ENCODE measurements at regions not wholly inside any gene's neighbourhood (a gene's known extent, or its start where the extent isn't known, plus 50 kb on each side); places are given as distances from the start of the nearest gene placed in this dataset.
"Not testable (repeated sequence)": the region's sequence is repeated elsewhere in the genome, so short reads cannot be mapped to it uniquely, and the experiment has no call there.

DNA sequence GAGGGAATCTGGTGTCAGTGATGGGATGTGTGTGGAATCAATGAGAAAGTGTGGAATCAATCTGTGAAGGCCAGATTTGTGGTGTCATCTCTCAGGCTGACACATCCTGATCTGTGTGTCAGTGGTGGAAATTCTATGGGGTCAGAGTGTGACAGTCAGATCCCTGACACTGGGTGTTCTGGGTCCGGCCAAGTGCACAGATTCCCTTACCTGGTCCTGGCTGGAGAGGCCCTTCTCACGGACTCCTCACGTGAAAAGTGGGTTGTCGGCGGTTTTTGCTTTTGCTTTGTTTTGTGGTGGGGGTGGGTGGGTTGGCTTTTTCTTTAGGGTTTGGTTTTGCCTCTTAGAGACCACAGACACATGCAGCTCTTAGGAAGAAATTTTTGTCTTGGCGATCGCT, 618.0 kb downstream of the KCNJ18 start:
- not testable (repeated sequence) for DNase-seq (ENCODE audit: low spot score)

DNA sequence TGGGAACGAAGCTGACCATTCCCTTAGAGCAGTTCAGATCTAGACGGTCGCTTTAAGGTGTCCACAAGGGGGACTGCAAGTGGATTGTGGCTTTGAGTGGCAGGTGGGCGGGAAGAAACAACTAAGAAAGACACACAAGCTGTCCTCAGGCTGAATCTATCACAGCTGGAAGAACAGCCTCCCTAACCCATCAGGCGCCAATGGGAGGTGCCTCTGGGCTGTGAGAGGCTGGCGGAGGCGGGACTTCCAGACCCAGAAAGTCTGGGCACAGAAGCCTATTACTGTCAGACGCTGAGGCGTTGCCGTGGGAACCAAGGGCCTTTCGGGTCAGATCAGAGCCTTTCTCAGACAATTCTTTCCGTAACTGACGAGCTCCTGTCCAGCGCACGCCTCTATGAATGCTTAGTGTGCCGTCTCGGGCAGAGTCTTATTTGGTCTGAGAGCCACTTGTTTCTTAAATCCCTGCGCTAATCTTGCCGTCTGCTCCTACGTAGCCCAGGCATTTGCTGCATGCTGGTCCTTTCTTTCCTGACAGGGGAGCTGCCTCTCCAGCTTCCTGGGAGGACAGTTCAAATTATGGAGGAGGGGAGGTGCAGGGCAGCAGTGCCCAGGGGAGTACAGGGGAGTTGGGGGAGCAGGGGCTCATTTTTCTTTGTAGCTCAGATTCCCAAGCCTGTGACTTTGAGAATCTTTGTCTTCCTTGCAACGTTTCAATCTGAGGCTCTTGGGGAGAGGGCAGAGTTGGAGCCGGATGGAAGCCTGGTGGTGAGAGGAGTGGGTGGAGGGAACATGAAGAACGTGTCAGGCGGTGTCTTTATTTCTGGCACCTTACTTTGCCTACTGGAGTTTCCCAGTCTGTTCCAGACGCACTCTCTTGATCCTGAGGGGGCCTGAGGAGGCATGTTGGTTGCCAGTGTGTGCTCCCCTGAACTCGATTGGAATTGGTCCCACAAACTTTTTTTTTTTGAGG, 618.7 kb downstream of the KCNJ18 start:
- DNase-seq (ENCODE audit: low spot score) = no peak

DNA sequence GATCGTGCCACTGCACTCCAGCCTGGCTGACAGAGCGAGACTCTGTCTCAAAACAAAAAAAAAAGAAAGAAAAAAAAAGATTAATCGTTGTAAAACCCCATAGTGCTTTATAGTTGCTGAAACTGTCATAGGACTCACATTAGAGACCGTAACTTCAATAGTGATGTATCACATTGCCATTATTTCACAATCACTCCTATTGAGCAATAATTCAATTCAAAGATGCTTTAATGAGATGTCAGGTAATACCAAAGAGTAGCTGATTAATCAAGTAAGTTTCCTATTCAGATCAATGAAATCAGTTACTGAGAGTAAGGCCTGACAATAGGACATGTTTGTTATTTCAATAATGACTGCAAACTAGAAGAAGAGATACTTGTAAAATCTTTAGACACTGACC, 628.7 kb downstream of the KCNJ18 start:
- DNase-seq (ENCODE audit: low spot score) = not testable (repeated sequence)

DNA sequence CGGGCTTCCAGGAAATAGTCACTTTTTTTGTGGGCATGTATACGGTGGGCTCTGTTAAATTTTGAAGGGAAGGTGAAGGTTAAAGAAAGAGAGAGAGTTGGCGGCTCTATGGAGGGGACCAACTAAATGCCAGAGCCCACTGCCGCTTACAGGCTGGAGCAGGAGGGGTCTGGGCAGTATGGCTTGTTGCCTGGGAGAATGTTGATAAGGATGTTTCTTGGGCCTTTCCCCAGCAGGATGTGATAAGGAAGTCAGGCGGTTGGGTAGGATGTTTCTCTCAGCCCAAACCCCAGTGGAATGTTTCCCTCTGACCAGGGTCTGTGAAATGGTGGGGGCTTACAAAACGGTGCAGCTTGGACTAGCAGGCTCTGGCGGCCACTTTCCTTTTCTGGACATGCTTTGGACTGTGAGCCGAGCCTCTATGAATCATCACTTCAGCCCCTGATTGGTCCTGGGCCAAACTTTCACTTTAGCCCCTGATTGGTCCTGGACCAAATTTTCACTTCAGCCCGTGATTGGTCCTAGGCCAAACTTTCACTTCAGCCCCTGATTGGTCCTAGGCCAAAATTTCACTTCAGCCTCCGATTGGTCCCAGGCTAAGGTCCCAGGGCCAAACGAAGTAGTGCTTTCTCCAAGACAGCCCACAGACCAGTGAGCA, 630.7 kb downstream of the KCNJ18 start:
- DNase-seq (ENCODE audit: low spot score) = not testable (repeated sequence)

DNA sequence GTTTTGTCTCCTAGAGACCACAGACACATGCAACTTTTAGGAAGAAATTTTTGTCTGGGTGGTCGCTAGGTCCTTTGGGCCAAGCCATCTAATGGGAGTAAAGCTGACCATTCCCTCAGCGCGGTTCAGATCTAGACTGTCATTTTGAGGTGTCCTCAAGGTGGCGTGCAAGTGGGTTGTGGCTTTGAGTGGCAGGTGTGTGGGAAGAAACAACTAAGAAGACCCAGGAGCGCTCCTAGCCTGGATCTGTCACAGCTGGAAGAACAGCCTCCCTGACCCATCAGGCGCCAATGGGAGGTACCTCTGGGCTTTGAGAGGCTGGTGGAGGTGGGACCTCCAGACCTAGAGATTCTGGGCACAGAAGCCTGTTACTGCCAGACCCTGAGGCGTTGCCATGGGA, 645.1 kb downstream of the KCNJ18 start:
- DNase-seq (ENCODE audit: low spot score) = no peak

DNA sequence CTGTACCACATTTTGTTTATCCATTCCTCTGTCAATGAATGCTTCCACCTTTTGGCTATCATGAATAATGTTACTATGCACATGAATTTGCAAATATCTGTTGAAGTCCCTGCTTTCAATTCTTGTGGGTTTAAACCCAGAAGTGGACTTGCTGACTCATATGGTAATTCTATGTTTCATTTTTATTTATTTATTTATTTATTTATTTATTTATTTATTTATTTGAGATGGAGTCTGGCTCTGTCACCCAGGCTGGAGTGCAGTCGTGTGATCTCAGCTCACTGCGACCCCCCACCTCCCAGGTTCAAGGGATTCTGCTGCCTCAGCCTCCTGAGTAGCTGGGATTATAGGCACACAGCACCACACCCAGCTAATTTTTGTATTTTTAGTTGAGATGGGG, 664.3 kb downstream of the KCNJ18 start:
- not testable (repeated sequence) for DNase-seq (ENCODE audit: low spot score)

DNA sequence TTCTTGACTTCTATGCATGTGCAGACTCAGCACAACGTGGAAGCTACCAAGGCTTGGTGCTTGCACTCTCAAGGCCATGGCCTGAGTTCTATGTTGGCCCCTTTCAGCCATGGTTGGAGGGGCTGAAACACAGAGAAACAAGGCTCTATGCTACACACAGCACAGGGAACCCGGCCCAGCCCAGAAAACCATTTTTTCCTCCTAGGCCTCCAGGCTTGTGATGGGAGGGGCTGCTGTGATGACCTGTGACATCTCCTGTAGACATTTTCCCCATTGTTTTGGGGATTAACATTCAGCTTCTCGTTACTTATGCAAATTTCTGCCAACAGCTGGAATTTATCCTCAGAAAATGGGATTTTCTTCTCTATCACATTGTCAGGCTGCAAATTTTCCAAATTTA, 678.7 kb downstream of the KCNJ18 start:
- not testable (repeated sequence) for DNase-seq (ENCODE audit: low spot score)

DNA sequence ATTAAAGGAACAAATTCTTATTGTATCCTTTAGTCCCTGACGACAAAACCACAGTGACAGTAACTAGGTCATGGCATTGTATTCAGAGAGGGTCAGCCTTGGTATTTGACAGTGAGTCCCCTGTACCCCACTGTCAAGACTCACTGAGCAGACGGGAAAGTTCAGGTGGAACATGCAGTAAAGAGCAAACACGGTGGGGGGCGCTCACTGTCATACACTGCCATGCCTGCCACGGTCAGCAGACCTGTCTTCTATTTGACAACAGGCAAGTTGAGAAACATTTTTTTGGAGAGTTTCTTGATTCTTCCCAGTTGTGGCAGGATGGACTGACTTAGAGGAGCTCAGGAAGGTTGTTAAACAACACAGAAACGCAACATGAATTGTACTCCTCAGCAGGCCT, 681.6 kb downstream of the KCNJ18 start:
- DNase-seq (ENCODE audit: low spot score) = no peak

DNA sequence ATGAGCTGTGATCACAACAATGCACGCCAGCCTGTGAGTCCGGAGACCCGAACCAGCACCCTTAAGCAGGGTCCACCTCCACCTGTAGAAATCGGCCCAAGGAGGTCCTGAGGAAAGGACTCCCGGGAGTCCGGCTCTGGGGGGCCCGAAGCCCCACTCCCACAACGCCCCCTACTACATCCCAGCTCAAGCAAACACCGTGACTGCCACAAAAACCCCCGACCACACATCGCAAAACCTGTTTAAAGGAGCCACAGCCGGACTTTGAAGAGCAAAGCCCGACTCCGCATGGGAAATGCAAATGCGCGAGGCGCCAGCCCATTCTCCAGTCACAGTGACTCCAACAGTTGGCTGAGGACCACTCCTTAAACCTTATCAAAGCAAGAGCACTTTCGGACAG, 682.4 kb downstream of the KCNJ18 start:
- DNase-seq (ENCODE audit: low spot score) = no peak

DNA sequence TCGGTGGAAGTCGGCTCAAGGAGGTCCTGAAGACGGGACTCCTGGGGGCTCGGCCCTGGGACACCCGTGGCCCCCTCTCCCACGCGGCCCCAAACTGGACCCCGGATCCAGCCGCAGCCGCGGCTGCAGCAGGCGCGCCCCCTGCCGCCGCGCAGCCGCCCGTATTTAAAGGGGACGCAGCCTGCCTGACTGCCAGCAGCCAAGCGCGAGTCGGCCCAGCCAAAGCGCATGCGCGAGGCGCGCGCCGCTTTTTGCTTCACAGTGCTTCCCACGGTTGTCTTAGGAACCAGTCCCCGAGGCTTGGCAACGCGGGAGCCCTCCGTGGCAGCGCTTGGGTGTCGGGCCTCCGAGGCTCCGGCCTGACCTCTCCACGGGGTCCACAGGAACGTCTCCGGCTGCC, 684.4 kb downstream of the KCNJ18 start:
- DNase-seq (ENCODE audit: low spot score) = not testable (repeated sequence)

DNA sequence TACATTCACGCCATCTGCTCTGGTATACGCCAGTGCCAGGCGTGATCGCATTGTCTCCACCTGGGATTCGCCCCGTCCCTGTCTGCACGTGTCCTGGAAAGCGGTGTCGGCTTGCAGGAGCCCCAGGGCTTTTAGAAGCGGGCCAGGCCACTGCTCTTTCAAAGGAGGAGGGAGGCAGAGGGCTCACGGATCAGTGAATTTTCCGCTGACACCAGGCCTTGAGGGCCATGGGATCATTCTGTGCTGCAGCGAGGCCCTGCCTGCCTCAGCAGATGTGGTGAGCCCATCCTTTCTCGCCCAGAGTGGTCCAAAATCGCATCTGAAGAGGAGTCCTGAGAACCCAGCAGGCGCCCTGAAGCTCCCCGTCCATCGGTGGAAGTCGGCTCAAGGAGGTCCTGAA, 686.4 kb downstream of the KCNJ18 start:
- not testable (repeated sequence) for DNase-seq (ENCODE audit: low spot score)

DNA sequence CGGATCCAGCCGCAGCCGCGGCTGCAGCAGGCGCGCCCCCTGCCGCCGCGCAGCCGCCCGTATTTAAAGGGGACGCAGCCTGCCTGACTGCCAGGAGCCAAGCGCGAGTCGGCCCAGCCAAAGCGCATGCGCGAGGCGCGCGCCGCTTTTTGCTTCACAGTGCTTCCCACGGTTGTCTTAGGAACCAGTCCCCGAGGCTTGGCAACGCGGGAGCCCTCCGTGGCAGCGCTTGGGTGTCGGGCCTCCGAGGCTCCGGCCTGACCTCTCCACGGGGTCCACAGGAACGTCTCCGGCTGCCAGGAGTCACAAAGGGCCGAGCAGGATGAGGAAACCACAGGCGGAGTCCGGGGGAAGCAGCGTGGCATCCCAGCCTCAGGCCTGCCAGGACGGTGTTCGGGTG, 689.3 kb downstream of the KCNJ18 start:
- DNase-seq (ENCODE audit: low spot score) = not testable (repeated sequence)

DNA sequence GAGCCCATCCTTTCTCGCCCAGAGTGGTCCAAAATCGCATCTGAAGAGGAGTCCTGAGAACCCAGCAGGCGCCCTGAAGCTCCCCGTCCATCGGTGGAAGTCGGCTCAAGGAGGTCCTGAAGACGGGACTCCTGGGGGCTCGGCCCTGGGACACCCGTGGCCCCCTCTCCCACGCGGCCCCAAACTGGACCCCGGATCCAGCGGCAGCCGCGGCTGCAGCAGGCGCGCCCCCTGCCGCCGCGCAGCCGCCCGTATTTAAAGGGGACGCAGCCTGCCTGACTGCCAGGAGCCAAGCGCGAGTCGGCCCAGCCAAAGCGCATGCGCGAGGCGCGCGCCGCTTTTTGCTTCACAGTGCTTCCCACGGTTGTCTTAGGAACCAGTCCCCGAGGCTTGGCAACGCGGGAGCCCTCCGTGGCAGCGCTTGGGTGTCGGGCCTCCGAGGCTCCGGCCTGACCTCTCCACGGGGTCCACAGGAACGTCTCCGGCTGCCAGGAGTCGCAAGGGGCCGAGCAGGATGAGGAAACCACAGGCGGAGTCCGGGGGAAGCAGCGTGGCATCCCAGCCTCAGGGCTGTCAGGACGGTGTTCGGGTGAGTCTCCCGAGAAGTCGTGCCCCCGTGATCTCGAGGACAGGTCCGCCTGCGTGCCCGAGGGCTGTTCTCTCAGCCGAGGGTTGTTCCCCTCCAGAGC, 691.6 kb downstream of the KCNJ18 start:
- not testable (repeated sequence) for DNase-seq (ENCODE audit: low spot score)

DNA sequence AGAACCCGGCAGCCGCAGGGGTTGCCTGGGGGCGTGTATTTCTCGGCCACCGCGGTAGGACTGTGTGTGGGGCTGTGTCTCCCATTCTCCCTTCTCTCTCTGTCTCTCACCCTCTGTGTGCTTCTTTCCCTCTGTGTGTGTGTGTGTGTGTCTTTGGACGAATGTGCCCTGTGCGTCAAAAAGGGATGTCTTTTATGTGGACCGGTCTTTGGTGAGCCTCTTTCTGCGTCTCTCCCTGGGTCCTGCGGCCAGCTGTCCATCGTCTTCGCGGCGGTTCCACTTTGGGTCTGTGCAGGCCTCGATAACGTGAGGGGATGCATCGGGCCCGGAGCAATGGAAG, 692.1 kb downstream of the KCNJ18 start:
- not testable (repeated sequence) for DNase-seq (ENCODE audit: low spot score)

DNA sequence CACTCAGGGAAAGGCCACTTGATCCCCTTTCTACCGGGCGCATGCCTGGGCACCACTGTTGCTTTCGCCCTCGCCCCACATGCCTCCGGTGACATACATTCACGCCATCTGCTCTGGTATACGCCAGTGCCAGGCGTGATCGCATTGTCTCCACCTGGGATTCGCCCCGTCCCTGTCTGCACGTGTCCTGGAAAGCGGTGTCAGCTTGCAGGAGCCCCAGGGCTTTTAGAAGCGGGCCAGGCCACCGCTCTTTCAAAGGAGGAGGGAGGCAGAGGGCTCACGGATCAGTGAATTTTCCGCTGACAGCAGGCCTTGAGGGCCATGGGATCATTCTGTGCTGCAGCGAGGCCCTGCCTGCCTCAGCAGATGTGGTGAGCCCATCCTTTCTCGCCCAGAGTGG, 706.1 kb downstream of the KCNJ18 start:
- DNase-seq (ENCODE audit: low spot score) = not testable (repeated sequence)

DNA sequence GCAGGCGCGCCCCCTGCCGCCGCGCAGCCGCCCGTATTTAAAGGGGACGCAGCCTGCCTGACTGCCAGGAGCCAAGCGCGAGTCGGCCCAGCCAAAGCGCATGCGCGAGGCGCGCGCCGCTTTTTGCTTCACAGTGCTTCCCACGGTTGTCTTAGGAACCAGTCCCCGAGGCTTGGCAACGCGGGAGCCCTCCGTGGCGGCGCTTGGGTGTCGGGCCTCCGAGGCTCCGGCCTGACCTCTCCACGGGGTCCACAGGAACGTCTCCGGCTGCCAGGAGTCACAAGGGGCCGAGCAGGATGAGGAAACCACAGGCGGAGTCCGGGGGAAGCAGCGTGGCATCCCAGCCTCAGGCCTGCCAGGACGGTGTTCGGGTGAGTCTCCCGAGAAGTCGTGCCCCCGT, 706.7 kb downstream of the KCNJ18 start:
- not testable (repeated sequence) for DNase-seq (ENCODE audit: low spot score)

DNA sequence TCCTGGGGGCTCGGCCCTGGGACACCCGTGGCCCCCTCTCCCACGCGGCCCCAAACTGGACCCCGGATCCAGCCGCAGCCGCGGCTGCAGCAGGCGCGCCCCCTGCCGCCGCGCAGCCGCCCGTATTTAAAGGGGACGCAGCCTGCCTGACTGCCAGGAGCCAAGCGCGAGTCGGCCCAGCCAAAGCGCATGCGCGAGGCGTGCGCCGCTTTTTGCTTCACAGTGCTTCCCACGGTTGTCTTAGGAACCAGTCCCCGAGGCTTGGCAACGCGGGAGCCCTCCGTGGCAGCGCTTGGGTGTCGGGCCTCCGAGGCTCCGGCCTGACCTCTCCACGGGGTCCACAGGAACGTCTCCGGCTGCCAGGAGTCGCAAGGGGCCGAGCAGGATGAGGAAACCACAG, 712.8 kb downstream of the KCNJ18 start:
- DNase-seq (ENCODE audit: low spot score) = not testable (repeated sequence)

DNA sequence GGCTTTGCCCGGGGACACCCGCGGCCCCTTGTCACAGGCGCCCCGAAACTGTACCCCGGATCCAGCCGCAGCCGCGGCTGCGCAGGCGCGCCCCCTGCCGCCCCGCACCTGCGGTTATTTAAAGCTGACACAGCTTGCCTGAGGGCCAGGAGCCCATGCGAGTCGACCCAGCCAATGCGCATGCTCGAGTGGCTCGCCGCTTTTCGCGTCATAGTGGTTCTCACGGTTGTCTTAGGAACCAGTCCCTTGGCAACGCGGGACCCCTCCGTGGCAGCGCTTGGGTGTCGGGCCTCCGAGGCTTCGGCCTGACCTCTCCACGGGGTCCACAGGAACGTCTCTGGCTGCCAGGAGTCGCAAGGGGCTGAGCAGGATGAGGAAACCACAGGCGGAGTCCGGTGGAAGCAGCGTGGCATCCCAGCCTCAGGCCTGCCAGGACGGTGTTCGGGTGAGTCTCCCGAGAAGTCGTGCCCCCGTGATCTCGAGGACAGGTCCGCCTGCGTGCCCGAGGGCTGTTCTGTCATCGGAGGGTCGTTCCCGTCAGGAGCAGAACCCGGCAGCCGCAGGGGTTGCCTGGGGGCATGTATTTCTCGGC, 716.9 kb downstream of the KCNJ18 start:
- DNase-seq (ENCODE audit: low spot score) = no peak

DNA sequence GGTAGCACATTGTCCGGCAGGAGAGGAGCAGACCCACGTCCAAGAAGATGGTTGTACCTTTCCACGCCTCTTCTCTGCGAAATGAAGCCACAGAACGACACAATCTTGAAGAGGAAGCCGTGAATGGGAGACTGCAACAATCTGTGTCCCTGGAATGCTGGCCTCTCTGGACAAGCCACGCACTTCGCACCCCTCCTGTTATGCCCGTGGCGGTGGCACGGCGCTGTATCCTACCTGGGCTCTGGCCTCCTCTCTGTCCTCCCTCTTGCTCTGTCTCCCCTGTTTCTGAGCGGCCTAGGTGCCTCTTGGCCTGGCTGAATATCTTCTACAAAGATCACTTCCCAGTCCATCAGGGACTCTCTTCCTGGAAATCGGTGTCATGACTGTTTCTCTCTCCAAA, 717.8 kb downstream of the KCNJ18 start:
- no peak for DNase-seq (ENCODE audit: low spot score)

DNA sequence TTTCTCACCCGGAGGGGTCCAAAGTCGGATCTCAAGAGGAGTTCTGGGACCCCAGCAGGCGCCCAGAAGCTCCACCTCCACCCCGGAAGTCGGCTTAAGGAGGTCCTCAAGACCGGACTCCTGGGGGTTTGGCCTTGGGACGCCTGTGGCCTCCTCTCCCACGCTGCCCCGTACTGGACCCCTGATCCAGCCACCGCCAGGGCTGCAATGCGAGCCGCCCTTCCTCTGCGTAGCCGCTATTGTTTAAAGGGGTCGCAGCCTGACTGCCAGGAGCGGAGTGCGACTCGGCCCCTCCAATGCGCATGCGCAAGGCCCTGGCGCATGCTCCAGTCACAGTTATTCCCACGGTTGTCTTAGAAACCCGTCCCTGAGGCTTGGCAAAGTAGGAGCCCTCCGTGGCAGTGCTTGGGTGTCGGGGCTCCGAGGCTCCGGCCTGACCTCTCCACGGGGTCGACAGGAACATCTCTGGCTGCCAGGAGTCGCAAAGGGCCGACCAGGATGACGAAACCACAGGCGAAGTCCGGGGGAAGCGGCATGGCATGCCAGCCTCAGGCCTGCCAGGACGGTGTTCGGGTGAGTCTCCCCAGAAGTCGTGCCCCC, 719.0 kb downstream of the KCNJ18 start:
- DNase-seq (ENCODE audit: low spot score) = no peak

DNA sequence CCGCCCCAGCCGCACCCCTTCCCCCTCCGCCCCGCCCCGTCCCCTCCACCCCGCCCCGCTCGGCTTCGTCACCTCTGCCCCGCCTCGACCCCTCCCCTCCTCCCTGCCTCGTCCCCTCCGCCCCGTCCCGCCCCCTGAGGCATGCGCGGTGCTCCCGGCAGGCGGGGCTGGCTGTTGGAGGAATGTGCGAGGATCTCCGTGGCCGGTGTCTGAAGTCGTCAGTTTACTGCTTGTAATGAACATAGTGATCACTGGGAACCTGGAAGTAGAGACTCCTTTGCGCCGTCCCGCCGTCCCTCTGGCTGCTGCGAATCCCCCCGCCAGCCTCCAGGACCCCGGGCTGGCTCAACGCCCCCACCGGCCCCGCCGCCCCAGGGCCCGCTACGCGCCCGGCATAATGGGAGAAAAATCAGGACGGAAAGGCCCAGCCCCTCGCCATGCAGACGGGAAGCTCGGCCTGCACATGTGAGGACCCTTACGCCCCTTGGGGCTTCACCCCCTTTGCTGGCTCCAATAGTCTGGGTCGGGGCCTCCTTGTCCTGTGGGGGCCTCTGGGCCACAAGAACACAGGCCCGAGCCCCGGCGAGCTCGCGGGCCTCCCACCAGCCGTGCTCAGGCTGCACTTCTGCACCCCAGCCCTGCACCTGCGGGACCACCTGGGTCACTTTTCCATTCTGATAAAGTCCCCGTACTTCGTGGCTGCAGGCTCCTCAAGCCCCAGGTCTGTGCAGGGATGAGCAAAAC, 743.1 kb downstream of the KCNJ18 start:
- no peak for DNase-seq (ENCODE audit: low spot score)
